Adrenal gland (tissue), 9 donors: ENCODE measurements at regions not wholly inside any gene's neighbourhood (a gene's known extent, or its start where the extent isn't known, plus 50 kb on each side); places are given as distances from the start of the nearest gene placed in this dataset.
"Not testable (repeated sequence)": the region's sequence is repeated elsewhere in the genome, so short reads cannot be mapped to it uniquely, and the experiment has no call there.

Source experiments
- DNase-seq, 7 donors: peaks; one replicate each; pipeline ENCODE4 v3.0.0-alpha.2; 2019 to 2020
- H3K27ac ChIP-seq, 5 donors: fragments of 200-600 bp; sonication (generic) in 4 of 5; 1 replicate in 3 of 5; 2 replicates in 2 of 5; pipeline versions ENCODE4 v1.5.1 to v1.8.0; 2016 to 2020; ENCODE audit warnings: mild to moderate bottlenecking in 1 of 5
- H3K27me3 ChIP-seq: fragments of 200-600 bp; 2 replicates; pipeline ENCODE4 v1.8.0; 2021
- H3K36me3 ChIP-seq, 2 donors: fragments of 200-600 bp; replicated peaks in 1 of 2; 1 replicate in 1 of 2; 2 replicates in 1 of 2; pipeline versions ENCODE4 v1.5.1 to v1.8.0; 2018 to 2022
- H3K4me1 ChIP-seq, 2 donors: fragments of 200-600 bp; replicated peaks in 1 of 2; 1 replicate in 1 of 2; 2 replicates in 1 of 2; pipeline versions ENCODE4 v1.5.1 to v1.8.0; 2018 to 2021
- H3K4me3 ChIP-seq, 4 donors: fragments of 200-600 bp; sonication (generic) in 3 of 4; one replicate each; pipeline ENCODE4 v1.5.1; 2016 to 2018
- H3K9me3 ChIP-seq, 3 donors: fragments of 200-600 bp; sonication (generic) in 1 of 3; replicated peaks in 1 of 3; 1 replicate in 2 of 3; 2 replicates in 1 of 3; pipeline versions ENCODE4 v1.5.1 to v1.8.0; 2016 to 2021
- CTCF ChIP-seq, 6 experiments: fragments of 450-650 bp in 4 of 6; fragments of 200-600 bp in 2 of 6; sonication (generic) in 1 of 6; IDR thresholded peaks; 1 replicate in 5 of 6; 2 replicates in 1 of 6; pipeline versions ENCODE4 v1.5.1 to v1.8.0; 2016 to 2021; ENCODE audit warnings: antibody characterized with exemption in 6 of 6, mild to moderate bottlenecking in 2 of 6, moderate library complexity in 1 of 6
- POLR2A ChIP-seq, 2 donors: fragments of 450-650 bp; IDR thresholded peaks; one replicate each; pipeline ENCODE4 v1.6.1; 2017; ENCODE audit warnings: antibody characterized with exemption in 2 of 2, mild to moderate bottlenecking in 2 of 2, moderate library complexity in 1 of 2
- WGBS, 4 donors: extraction: QIAGEN DNeasy Blood & Tissue Kit in 2 of 4; methylation state at CpG; one replicate each; pipeline versions ENCODE4 v1.1.5 to v1.1.7; 2013 to 2017; 5-methylcytosine and 5-hydroxymethylcytosine counted together
- intact Hi-C, 2 donors: fragments of 100-400 bp; cut with DNase I; formaldehyde crosslinking; loops; one replicate each; pipeline versions ENCODE4 v1.14.1 to v1.15.0; 2022 to 2023
- donor health status: healthy with polysubstance abuse.
- donor health status: Bipolar disorder and iron deficiency.
- donor health status: DM: yes; HTN: yes; CAD: no.
- donor health status: DM: no; HTN: no; CAD: no.
- donor health status: DM: no; HTN: no; CAD: no.

- H3K4me1 ChIP-seq, result no peaks in the 10 kb centered on the region
- no peaks in the 10 kb centered on the region for H3K36me3 ChIP-seq
- intact Hi-C loops, result no loop called here
- H3K27me3 ChIP-seq, result peaks cover 10% of the 10 kb centered on the region
- no peaks in the 10 kb centered on the region for H3K9me3 ChIP-seq
- no peak overlapping the region for H3K4me3 ChIP-seq
- no peak overlapping the region for H3K27ac ChIP-seq
- no peak for TF ChIP-seq CTCF (IDR thresholded peaks at IDR 0.05)
- no peak for TF ChIP-seq POLR2A (IDR thresholded peaks at IDR 0.05)
- DNase-seq, result no peak
- WGBS, 4 donors, result 68 to 100% (median 77%) methylated on average over 1 of the region's 1 CpG
Observed at GRCh38 chrX:46226422-46226821, 318.8 kb downstream of the ZNF674 start.

GRCh38 chrX:46223499-46223898 lies 321.7 kb downstream of the ZNF674 start:
- intact Hi-C loops, H3K27ac ChIP-seq, H3K9me3 ChIP-seq, H3K36me3 ChIP-seq, H3K27me3 ChIP-seq, H3K4me1 ChIP-seq, H3K4me3 ChIP-seq, DNase-seq: not testable (repeated sequence)

- Histone ChIP-seq H3K4me1 (no peaks in the 10 kb centered on the region), H3K4me3 (no peak overlapping the region), H3K27me3 (peaks cover 17% of the 10 kb centered on the region), H3K36me3 (no peaks in the 10 kb centered on the region), H3K9me3 (no peaks in the 10 kb centered on the region), H3K27ac (no peak overlapping the region)
- 77 to 90% (median 81%) methylated on average over 3 of the region's 3 CpGs for WGBS, 4 donors
- DNase-seq, result no peak
- TF ChIP-seq POLR2A (IDR thresholded peaks at IDR 0.05) (no peak), CTCF (IDR thresholded peaks at IDR 0.05) (no peak)
- intact Hi-C loops, result no loop called here
Observed at GRCh38 chrX:46220822-46221221, 324.4 kb downstream of the ZNF674 start.

- DNase-seq, result no peak
- intact Hi-C loops, result no loop called here
- WGBS, 4 donors, result 58 to 90% (median 80%) methylated on average over 1 of the region's 1 CpG
- Histone ChIP-seq H3K27me3 (peaks cover 17% of the 10 kb centered on the region), H3K36me3 (no peaks in the 10 kb centered on the region), H3K9me3 (no peaks in the 10 kb centered on the region), H3K27ac (no peak overlapping the region), H3K4me1 (no peaks in the 10 kb centered on the region), H3K4me3 (no peak overlapping the region)
- TF ChIP-seq POLR2A (IDR thresholded peaks at IDR 0.05) (no peak), CTCF (IDR thresholded peaks at IDR 0.05) (no peak)
Observed at GRCh38 chrX:46218373-46218772, 326.8 kb downstream of the ZNF674 start.

GRCh38 chrX:46216406-46216805 lies 328.8 kb downstream of the ZNF674 start:
- Histone ChIP-seq H3K4me1 (no peaks in the 10 kb centered on the region), H3K4me3 (no peak overlapping the region), H3K36me3 (no peaks in the 10 kb centered on the region), H3K27ac (no peak overlapping the region), H3K9me3 (no peaks in the 10 kb centered on the region), H3K27me3 (peaks cover 13% of the 10 kb centered on the region)
- DNase-seq, result no peak
- TF ChIP-seq CTCF (IDR thresholded peaks at IDR 0.05), result no peak
- no peak for TF ChIP-seq POLR2A (IDR thresholded peaks at IDR 0.05)
- WGBS, 4 donors, result 69 to 78% (median 75%) methylated on average over 2 of the region's 2 CpGs
- intact Hi-C loops, result no loop called here
